Nephron (organoid): ENCODE measurements at regions not wholly inside any gene's neighbourhood (a gene's known extent, or its start where the extent isn't known, plus 50 kb on each side); places are given as distances from the start of the nearest gene placed in this dataset.
A peak's percentile ranks its signal among the peaks of the same experiment; 100 is the strongest.
"Not testable (repeated sequence)": the region's sequence is repeated elsewhere in the genome, so short reads cannot be mapped to it uniquely, and the experiment has no call there.

Experiments used
- H3K27ac Mint-ChIP-seq, 3 experiments: 2 replicates each; pipeline ENCODE4 v1.8.0; 2020; ENCODE audit warnings: mixed read lengths in 3 of 3, mild to moderate bottlenecking in 2 of 3, moderate library complexity in 1 of 3
- H3K27me3 Mint-ChIP-seq: 2 replicates; pipeline ENCODE4 v1.8.0; 2021; ENCODE audit warnings: low read depth, mild to moderate bottlenecking, moderate library complexity, mixed read lengths
- H3K36me3 Mint-ChIP-seq: 2 replicates; pipeline ENCODE4 v1.8.0; 2020; ENCODE audit warnings: low read depth, mixed read lengths
- H3K4me1 Mint-ChIP-seq: 2 replicates; pipeline ENCODE4 v1.8.0; 2020; ENCODE audit warnings: mixed read lengths
- H3K4me3 Mint-ChIP-seq, 3 experiments: 2 replicates each; pipeline ENCODE4 v1.8.0; 2020; ENCODE audit warnings: mild to moderate bottlenecking in 3 of 3, mixed read lengths in 3 of 3, moderate library complexity in 2 of 3
- H3K9me3 Mint-ChIP-seq: 2 replicates; pipeline ENCODE4 v1.8.0; 2020; ENCODE audit warnings: mixed read lengths
- CTCF ChIP-seq, 3 experiments: fragments of 200-600 bp; sonication (generic); IDR thresholded peaks; one replicate each; pipeline ENCODE4 v1.5.0; 2021; ENCODE audit warnings: antibody characterized with exemption in 3 of 3; ENCODE audit not compliant: unreplicated experiment in 3 of 3

DNA sequence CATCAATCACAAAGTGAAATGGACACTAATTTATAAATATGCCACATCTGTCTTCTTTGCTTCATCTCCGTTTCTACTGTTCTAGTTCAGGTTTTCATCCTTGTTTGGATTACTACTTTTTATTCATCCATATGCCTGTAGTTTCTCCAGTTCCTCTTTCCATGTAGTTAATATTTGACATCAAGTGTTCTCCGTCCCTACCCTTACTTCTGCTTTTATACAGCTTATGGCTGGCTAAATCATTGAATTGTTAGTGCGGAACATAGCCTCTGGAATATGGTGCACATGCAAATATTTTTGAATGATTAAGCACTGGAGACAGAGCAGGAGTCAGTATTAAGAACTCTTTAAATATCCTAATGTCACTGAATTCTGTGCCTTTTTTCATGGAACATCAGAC lies 230.0 kb upstream of the PPP1R3A start:
- peak overlapping the region in 2 of 3 experiments; percentile 9 to 57 for H3K27ac Mint-ChIP-seq
- no peaks in the 10 kb centered on the region for H3K9me3 Mint-ChIP-seq
- no peaks in the 10 kb centered on the region for H3K27me3 Mint-ChIP-seq
- H3K36me3 Mint-ChIP-seq: no peaks in the 10 kb centered on the region
- TF ChIP-seq CTCF (IDR thresholded peaks at IDR 0.05; ENCODE audit: unreplicated experiment in 3 of 3): no peak
- H3K4me1 Mint-ChIP-seq: peaks cover 22% of the 10 kb centered on the region
- no peak overlapping the region for H3K4me3 Mint-ChIP-seq

- H3K27ac Mint-ChIP-seq: no peak overlapping the region
- no peak overlapping the region for H3K4me3 Mint-ChIP-seq
- no peaks in the 10 kb centered on the region for H3K9me3 Mint-ChIP-seq
- H3K27me3 Mint-ChIP-seq: no peaks in the 10 kb centered on the region
- TF ChIP-seq CTCF (IDR thresholded peaks at IDR 0.05; ENCODE audit: unreplicated experiment in 3 of 3): no peak
- no peaks in the 10 kb centered on the region for H3K36me3 Mint-ChIP-seq
- H3K4me1 Mint-ChIP-seq: no peaks in the 10 kb centered on the region
Measured at GRCh38 chr7:114141415-114141814, 222.6 kb upstream of the PPP1R3A start.

DNA sequence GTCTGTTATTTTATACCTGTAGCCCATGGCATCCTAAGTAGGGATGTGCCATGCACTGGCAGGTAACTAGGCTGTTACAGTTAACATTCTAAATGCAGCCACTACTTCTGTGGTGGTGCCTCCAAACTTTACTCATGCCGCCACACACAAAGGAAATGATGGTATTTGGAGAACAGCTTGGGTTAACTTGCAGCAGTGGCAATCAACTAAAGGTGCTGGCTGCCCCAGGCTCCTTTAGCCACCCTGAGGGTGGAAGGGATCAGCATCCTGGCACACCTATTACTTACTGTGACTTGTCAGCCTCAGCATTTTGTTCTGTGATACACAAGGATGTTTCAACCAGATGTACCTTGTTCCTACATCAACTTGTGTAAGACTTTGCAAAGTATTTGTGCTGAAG lies 221.8 kb upstream of the PPP1R3A start:
- H3K9me3 Mint-ChIP-seq: no peaks in the 10 kb centered on the region
- no peaks in the 10 kb centered on the region for H3K36me3 Mint-ChIP-seq
- no peaks in the 10 kb centered on the region for H3K27me3 Mint-ChIP-seq
- H3K27ac Mint-ChIP-seq: no peak overlapping the region
- TF ChIP-seq CTCF (IDR thresholded peaks at IDR 0.05; ENCODE audit: unreplicated experiment in 3 of 3): no peak
- no peaks in the 10 kb centered on the region for H3K4me1 Mint-ChIP-seq
- H3K4me3 Mint-ChIP-seq: no peak overlapping the region

DNA sequence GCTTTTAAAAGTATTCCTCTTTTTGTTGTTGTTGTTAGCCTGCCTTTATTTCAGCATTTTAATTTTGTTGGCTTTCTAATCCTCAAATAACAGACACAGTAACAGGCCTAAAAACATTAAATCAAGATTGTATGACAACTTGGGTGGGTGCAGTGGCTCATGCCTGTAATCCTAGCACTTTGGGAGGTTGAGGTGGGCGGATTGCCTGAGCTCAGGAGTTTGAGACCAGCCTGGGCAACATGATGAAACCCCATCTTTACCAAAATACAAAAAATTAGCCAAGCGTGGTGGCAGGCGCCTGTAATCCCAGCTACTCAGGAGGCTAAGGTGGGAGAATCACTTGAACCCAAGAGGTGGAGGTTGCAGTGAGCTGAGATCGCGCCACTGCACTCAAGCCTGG lies 220.9 kb upstream of the PPP1R3A start:
- not testable (repeated sequence) for H3K36me3 Mint-ChIP-seq, H3K4me1 Mint-ChIP-seq, H3K27ac Mint-ChIP-seq, H3K4me3 Mint-ChIP-seq, H3K27me3 Mint-ChIP-seq, H3K9me3 Mint-ChIP-seq

DNA sequence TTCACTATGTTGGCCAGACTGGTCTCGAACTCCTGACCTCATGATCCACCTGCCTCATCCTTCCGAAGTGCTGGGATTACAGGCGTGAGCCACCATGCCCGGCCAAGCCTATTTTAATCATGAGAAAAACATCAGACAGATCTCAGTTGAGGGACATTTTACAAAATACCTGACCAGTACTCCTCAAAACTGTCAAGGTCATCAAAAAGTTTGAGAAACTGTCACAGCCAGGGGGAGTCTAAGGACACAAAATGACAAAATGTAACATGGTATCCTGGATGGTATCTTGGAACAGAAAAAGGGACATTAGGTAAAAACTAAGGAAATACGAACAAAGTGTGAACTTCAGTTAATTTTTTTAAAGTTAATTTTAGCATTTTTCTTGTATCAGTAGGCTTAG lies 219.8 kb upstream of the PPP1R3A start:
- H3K27ac Mint-ChIP-seq: no peak overlapping the region
- H3K4me1 Mint-ChIP-seq: no peaks in the 10 kb centered on the region
- no peak for TF ChIP-seq CTCF (IDR thresholded peaks at IDR 0.05; ENCODE audit: unreplicated experiment in 3 of 3)
- no peaks in the 10 kb centered on the region for H3K27me3 Mint-ChIP-seq
- H3K36me3 Mint-ChIP-seq: no peaks in the 10 kb centered on the region
- no peaks in the 10 kb centered on the region for H3K9me3 Mint-ChIP-seq
- no peak overlapping the region for H3K4me3 Mint-ChIP-seq

GRCh38 chr7:114133717-114134116 lies 214.9 kb upstream of the PPP1R3A start:
- no peak overlapping the region for H3K27ac Mint-ChIP-seq
- H3K9me3 Mint-ChIP-seq: no peaks in the 10 kb centered on the region
- no peaks in the 10 kb centered on the region for H3K4me1 Mint-ChIP-seq
- no peaks in the 10 kb centered on the region for H3K27me3 Mint-ChIP-seq
- no peak overlapping the region for H3K4me3 Mint-ChIP-seq
- no peaks in the 10 kb centered on the region for H3K36me3 Mint-ChIP-seq
- no peak for TF ChIP-seq CTCF (IDR thresholded peaks at IDR 0.05; ENCODE audit: unreplicated experiment in 3 of 3)

DNA sequence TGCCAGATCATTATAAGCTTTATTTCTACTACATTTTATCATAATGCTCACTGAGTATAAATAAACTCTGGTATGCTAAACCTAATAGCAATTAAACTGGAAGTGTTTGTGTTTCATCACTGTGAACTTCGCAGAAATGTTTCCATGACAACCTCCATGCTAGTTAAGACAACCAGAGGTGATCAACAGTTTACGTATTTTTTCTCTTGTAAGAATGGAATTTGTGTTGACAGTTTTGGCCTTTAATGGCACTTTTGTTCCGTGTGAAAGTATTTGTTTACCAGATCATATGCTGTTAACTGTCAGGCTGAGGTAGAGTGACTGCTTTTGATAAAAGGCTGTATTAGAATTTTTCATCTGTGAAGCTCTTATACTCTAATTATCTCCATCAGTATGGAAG lies 212.1 kb upstream of the PPP1R3A start:
- H3K9me3 Mint-ChIP-seq: no peaks in the 10 kb centered on the region
- no peak for TF ChIP-seq CTCF (IDR thresholded peaks at IDR 0.05; ENCODE audit: unreplicated experiment in 3 of 3)
- H3K27ac Mint-ChIP-seq: no peak overlapping the region
- no peaks in the 10 kb centered on the region for H3K36me3 Mint-ChIP-seq
- no peaks in the 10 kb centered on the region for H3K27me3 Mint-ChIP-seq
- H3K4me3 Mint-ChIP-seq: no peak overlapping the region
- H3K4me1 Mint-ChIP-seq: no peaks in the 10 kb centered on the region
